NT2/D1 (cell line): ENCODE measurements at regions not wholly inside any gene's neighbourhood (a gene's known extent, or its start where the extent isn't known, plus 50 kb on each side); places are given as distances from the start of the nearest gene placed in this dataset.

Source experiments
- DNase-seq: peaks from one replicate; pipeline ENCODE4 v3.0.0-alpha.2; 2011; ENCODE audit warnings: low read depth, low spot score
- H3K27me3 ChIP-seq: 2 replicates; pipeline ENCODE4 v1.6.0; 2011; ENCODE audit warnings: mild to moderate bottlenecking; ENCODE audit not compliant: insufficient read length, insufficient read depth
- H3K36me3 ChIP-seq: 2 replicates; pipeline ENCODE4 v1.6.1; 2011; ENCODE audit warnings: mild to moderate bottlenecking, low read length, mixed read lengths; ENCODE audit not compliant: insufficient read depth, insufficient read length
- H3K4me1 ChIP-seq: 2 replicates; pipeline ENCODE4 v1.5.1; 2011; ENCODE audit not compliant: insufficient read depth, insufficient read length
- H3K4me3 ChIP-seq: 2 replicates; pipeline ENCODE4 v1.5.1; 2011; ENCODE audit warnings: low read depth; ENCODE audit not compliant: insufficient read length
- H3K9ac ChIP-seq: 2 replicates; pipeline ENCODE4 v1.6.0; 2011; ENCODE audit warnings: low read depth; ENCODE audit not compliant: insufficient read length
- H3K9me3 ChIP-seq: 2 replicates; pipeline ENCODE4 v1.5.1; 2011; ENCODE audit warnings: mild to moderate bottlenecking, low read length; ENCODE audit not compliant: insufficient read depth
- SUZ12 ChIP-seq: IDR thresholded peaks from 2 replicates; pipeline ENCODE4 v1.6.1; 2011; ENCODE audit not compliant: insufficient read length, insufficient read depth; ENCODE audit errors: extremely low read depth
- YY1 ChIP-seq: IDR thresholded peaks from 2 replicates; pipeline ENCODE4 v1.6.1; 2011; ENCODE audit not compliant: insufficient read length, insufficient read depth
- ZNF274 ChIP-seq: IDR thresholded peaks from 2 replicates; pipeline ENCODE4 v1.6.1; 2011; ENCODE audit warnings: mild to moderate bottlenecking, low read depth, low read length

- H3K36me3 ChIP-seq: no peaks in the 10 kb centered on the region
- H3K9ac ChIP-seq: no peak overlapping the region
- no peak overlapping the region for H3K4me3 ChIP-seq
- no peak for DNase-seq
- TF ChIP-seq SUZ12 (no peak), ZNF274 (no peak), YY1 (no peak)
- no peaks in the 10 kb centered on the region for H3K4me1 ChIP-seq
- no peaks in the 10 kb centered on the region for H3K27me3 ChIP-seq
- H3K9me3 ChIP-seq: no peaks in the 10 kb centered on the region
Measured at GRCh38 chr10:3424111-3424851, 251.7 kb upstream of the PITRM1 start.

- Histone ChIP-seq H3K4me1 (no peaks in the 10 kb centered on the region), H3K4me3 (no peak overlapping the region), H3K9ac (no peak overlapping the region), H3K36me3 (no peaks in the 10 kb centered on the region), H3K9me3 (no peaks in the 10 kb centered on the region), H3K27me3 (no peaks in the 10 kb centered on the region)
- TF ChIP-seq SUZ12: no peak
- no peak for TF ChIP-seq YY1
- no peak for TF ChIP-seq ZNF274
- no peak for DNase-seq
Measured at GRCh38 chr10:3423384-3423783, 250.8 kb upstream of the PITRM1 start.

- Histone ChIP-seq H3K4me3 (no peak overlapping the region), H3K9me3 (no peaks in the 10 kb centered on the region), H3K4me1 (no peaks in the 10 kb centered on the region), H3K36me3 (no peaks in the 10 kb centered on the region), H3K9ac (no peak overlapping the region), H3K27me3 (no peaks in the 10 kb centered on the region)
- DNase-seq: no peak
- no peak for TF ChIP-seq YY1
- no peak for TF ChIP-seq SUZ12
- no peak for TF ChIP-seq ZNF274
Measured at GRCh38 chr10:3422282-3422681, 249.7 kb upstream of the PITRM1 start.

GRCh38 chr10:3421537-3422257, 249.1 kb upstream of the PITRM1 start:
- Histone ChIP-seq H3K4me3 (no peak overlapping the region), H3K36me3 (no peaks in the 10 kb centered on the region), H3K27me3 (no peaks in the 10 kb centered on the region), H3K9ac (no peak overlapping the region), H3K4me1 (no peaks in the 10 kb centered on the region), H3K9me3 (no peaks in the 10 kb centered on the region)
- DNase-seq: no peak
- no peak for TF ChIP-seq YY1
- TF ChIP-seq ZNF274: no peak
- no peak for TF ChIP-seq SUZ12

DNA sequence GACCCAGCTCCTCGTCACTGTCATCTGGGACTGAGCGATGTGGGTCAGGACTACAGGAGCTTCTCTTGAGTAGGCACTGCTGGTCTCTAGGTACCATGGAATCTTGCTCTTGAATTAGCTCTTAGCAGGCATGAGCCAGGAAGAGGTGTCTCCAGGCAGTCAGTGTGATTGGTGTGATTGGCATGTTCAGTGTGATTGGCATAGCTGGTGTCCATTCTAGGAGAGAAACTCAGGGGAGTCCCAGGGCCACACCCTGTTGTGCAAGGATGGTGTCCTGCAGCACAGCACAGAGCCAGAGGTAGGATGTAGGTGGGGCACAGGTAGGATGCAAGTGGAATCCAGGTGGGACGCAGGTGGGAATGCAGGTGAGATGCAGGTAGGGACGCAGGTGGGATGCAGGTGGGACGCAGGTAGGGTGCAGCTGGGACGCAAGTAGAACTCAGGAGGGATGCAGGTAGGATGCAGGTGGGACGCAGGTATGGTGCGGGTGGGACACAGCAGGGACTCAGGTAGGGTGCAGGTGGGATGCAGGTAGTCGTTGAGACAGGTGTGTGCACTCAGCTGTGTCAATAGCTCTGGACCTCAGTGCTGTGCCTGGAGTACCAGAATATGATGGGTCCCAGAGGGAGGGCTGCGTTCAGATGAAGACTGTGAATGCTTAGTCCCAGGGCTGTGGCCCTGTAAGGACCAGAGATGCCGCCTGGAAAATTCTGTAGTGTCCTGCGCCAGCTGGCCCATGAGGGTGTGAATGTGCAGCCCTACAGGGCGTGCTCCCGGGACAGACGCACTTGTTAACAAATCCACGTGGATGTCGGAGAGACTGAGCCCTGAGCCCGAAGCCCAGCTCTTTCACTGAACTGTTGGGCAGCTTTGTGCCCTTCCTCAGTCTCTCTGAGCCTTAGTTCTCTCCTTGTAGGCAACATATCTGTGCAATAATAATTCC, 248.2 kb upstream of the PITRM1 start:
- Histone ChIP-seq H3K9me3 (no peaks in the 10 kb centered on the region), H3K4me3 (no peak overlapping the region), H3K27me3 (no peaks in the 10 kb centered on the region), H3K4me1 (no peaks in the 10 kb centered on the region), H3K9ac (no peak overlapping the region), H3K36me3 (no peaks in the 10 kb centered on the region)
- no peak for DNase-seq
- TF ChIP-seq SUZ12 (no peak), ZNF274 (no peak), YY1 (no peak)

- H3K36me3 ChIP-seq: no peaks in the 10 kb centered on the region
- TF ChIP-seq SUZ12: no peak
- no peak for TF ChIP-seq YY1
- no peak for TF ChIP-seq ZNF274
- no peak overlapping the region for H3K4me3 ChIP-seq
- H3K4me1 ChIP-seq: no peaks in the 10 kb centered on the region
- no peaks in the 10 kb centered on the region for H3K27me3 ChIP-seq
- H3K9ac ChIP-seq: no peak overlapping the region
- DNase-seq: no peak
- H3K9me3 ChIP-seq: no peaks in the 10 kb centered on the region
Measured at GRCh38 chr10:3419719-3420495, 247.3 kb upstream of the PITRM1 start.

GRCh38 chr10:3418926-3419325, 246.3 kb upstream of the PITRM1 start:
- H3K36me3 ChIP-seq: no peaks in the 10 kb centered on the region
- TF ChIP-seq YY1 (no peak), ZNF274 (no peak), SUZ12 (no peak)
- H3K4me3 ChIP-seq: no peak overlapping the region
- H3K4me1 ChIP-seq: no peaks in the 10 kb centered on the region
- H3K27me3 ChIP-seq: no peaks in the 10 kb centered on the region
- DNase-seq: no peak
- H3K9me3 ChIP-seq: no peaks in the 10 kb centered on the region
- H3K9ac ChIP-seq: no peak overlapping the region
